Right cardiac atrium (tissue), 5 donors: ENCODE measurements at regions not wholly inside any gene's neighbourhood (a gene's known extent, or its start where the extent isn't known, plus 50 kb on each side); places are given as distances from the start of the nearest gene placed in this dataset.
A peak's percentile ranks its signal among the peaks of the same experiment; 100 is the strongest.

Experiments used
- ATAC-seq, 2 donors: fragments of 200-7000 bp; cut with Tn5 transposase; one replicate each; pipeline versions ENCODE4 v1.8.0 to v1.9.1; 2020; ENCODE audit warnings: moderate library complexity in 2 of 2, mild to moderate bottlenecking in 1 of 2
- DNase-seq, 3 donors: peaks; one replicate each; pipeline ENCODE4 v3.0.0-alpha.2; 2020
- H3K27ac ChIP-seq: one replicate; pipeline ENCODE4 v1.5.1; 2013; ENCODE audit warnings: mild to moderate bottlenecking, low read length, control low read depth, moderate library complexity
- H3K27me3 ChIP-seq: one replicate; pipeline ENCODE4 v1.6.1; 2013; ENCODE audit not compliant: control insufficient read depth, insufficient read depth
- H3K4me1 ChIP-seq: one replicate; pipeline ENCODE4 v1.6.1; 2013; ENCODE audit warnings: low read length; ENCODE audit not compliant: control insufficient read depth, insufficient read depth
- H3K4me3 ChIP-seq: one replicate; pipeline ENCODE4 v1.5.1; 2013; ENCODE audit warnings: low read length, control low read depth
- H3K9me3 ChIP-seq: one replicate; pipeline ENCODE4 v1.6.1; 2013; ENCODE audit warnings: low read length; ENCODE audit not compliant: control insufficient read depth
- WGBS: extraction: QIAGEN DNeasy Blood & Tissue Kit; methylation state at CpG from one replicate; pipeline ENCODE4 v1.1.7; 2013; 5-methylcytosine and 5-hydroxymethylcytosine counted together
- intact Hi-C, 4 donors: fragments of 100-400 bp; cut with DNase I; formaldehyde crosslinking; loops; one replicate each; pipeline versions ENCODE4 v1.11.0 to v1.14.0; 2022 to 2023
- donor health status: healthy with polysubstance abuse.
- donor health status: DM: no; HTN: yes; CAD: no.
- donor health status: DM: no; HTN: no; CAD: no.
- donor health status: DM: no; HTN: yes; CAD: no; lungs with severe emphysema.
- donor health status: DM: yes; HTN: yes; CAD: no.

- H3K27ac ChIP-seq, result no peak overlapping the region
- H3K27me3 ChIP-seq, result no peaks in the 10 kb centered on the region
- no peak overlapping the region for H3K4me3 ChIP-seq
- no peaks in the 10 kb centered on the region for H3K9me3 ChIP-seq
- no peak for DNase-seq
- H3K4me1 ChIP-seq, result peaks cover 6% of the 10 kb centered on the region
- intact Hi-C loops, result no loop called here
- ATAC-seq, result no peak
- 90% methylated on average over 5 of the region's 5 CpGs for WGBS
These were observed 194.7 kb downstream of the FGFR2 start for GRCh38 chr10:121403527-121403926.

- Histone ChIP-seq H3K27ac (no peak overlapping the region), H3K27me3 (no peaks in the 10 kb centered on the region), H3K4me1 (peaks cover 6% of the 10 kb centered on the region), H3K9me3 (no peaks in the 10 kb centered on the region), H3K4me3 (no peak overlapping the region)
- no peak for DNase-seq
- WGBS, result 81% methylated on average over 4 of the region's 4 CpGs
- intact Hi-C loops, result no loop called here
- no peak for ATAC-seq
These were observed 193.6 kb downstream of the FGFR2 start for GRCh38 chr10:121404611-121405010.

GRCh38 chr10:121405096-121405495 is 193.1 kb downstream of the FGFR2 start:
- intact Hi-C loops, result no loop called here
- no peak overlapping the region for H3K4me3 ChIP-seq
- no peak overlapping the region for H3K27ac ChIP-seq
- peak; percentile 51 to 80 (median 61) for DNase-seq
- H3K9me3 ChIP-seq, result no peaks in the 10 kb centered on the region
- H3K27me3 ChIP-seq, result no peaks in the 10 kb centered on the region
- peak; percentile 79 to 90 for ATAC-seq
- H3K4me1 ChIP-seq, result peaks cover 6% of the 10 kb centered on the region
- 36% methylated on average over 3 of the region's 3 CpGs for WGBS

- no peaks in the 10 kb centered on the region for H3K9me3 ChIP-seq
- peak; percentile 32 to 67 (median 44) for DNase-seq
- no peak overlapping the region for H3K27ac ChIP-seq
- H3K4me1 ChIP-seq, result peaks cover 6% of the 10 kb centered on the region
- ATAC-seq, result peak; percentile 58 to 60
- H3K4me3 ChIP-seq, result no peak overlapping the region
- WGBS, result 93% methylated on average over 2 of the region's 2 CpGs
- intact Hi-C loops, result no loop called here
- no peaks in the 10 kb centered on the region for H3K27me3 ChIP-seq
These were observed 192.7 kb downstream of the FGFR2 start for GRCh38 chr10:121405549-121405948.

- intact Hi-C loops, result no loop called here
- no peak overlapping the region for H3K4me3 ChIP-seq
- WGBS, result 89% methylated on average over 5 of the region's 5 CpGs
- no peak overlapping the region for H3K27ac ChIP-seq
- H3K9me3 ChIP-seq, result no peaks in the 10 kb centered on the region
- DNase-seq, result no peak
- H3K27me3 ChIP-seq, result no peaks in the 10 kb centered on the region
- ATAC-seq, result no peak
- peaks cover 6% of the 10 kb centered on the region for H3K4me1 ChIP-seq
These were observed 192.3 kb downstream of the FGFR2 start for GRCh38 chr10:121405953-121406352.

GRCh38 chr10:121406823-121407545 is 191.3 kb downstream of the FGFR2 start:
- intact Hi-C loops, result no loop called here
- no peak overlapping the region for H3K27ac ChIP-seq
- no peak overlapping the region for H3K4me3 ChIP-seq
- ATAC-seq, result no peak
- WGBS, result 76% methylated on average over 11 of the region's 11 CpGs
- no peaks in the 10 kb centered on the region for H3K27me3 ChIP-seq
- peaks cover 6% of the 10 kb centered on the region for H3K4me1 ChIP-seq
- DNase-seq, result no peak
- H3K9me3 ChIP-seq, result no peaks in the 10 kb centered on the region

- Histone ChIP-seq H3K4me1 (peaks cover 6% of the 10 kb centered on the region), H3K9me3 (no peaks in the 10 kb centered on the region), H3K27ac (no peak overlapping the region), H3K4me3 (no peak overlapping the region), H3K27me3 (no peaks in the 10 kb centered on the region)
- 86% methylated on average over 4 of the region's 4 CpGs for WGBS
- no peak for DNase-seq
- no peak for ATAC-seq
- intact Hi-C loops, result no loop called here
These were observed 188.7 kb downstream of the FGFR2 start for GRCh38 chr10:121409466-121410104.

- intact Hi-C loops, result no loop called here
- no peaks in the 10 kb centered on the region for H3K27me3 ChIP-seq
- H3K4me3 ChIP-seq, result no peak overlapping the region
- DNase-seq (no peak), ATAC-seq (no peak)
- WGBS, result 66% methylated on average over 2 of the region's 2 CpGs
- no peaks in the 10 kb centered on the region for H3K4me1 ChIP-seq
- H3K27ac ChIP-seq, result no peak overlapping the region
- no peaks in the 10 kb centered on the region for H3K9me3 ChIP-seq
These were observed 187.2 kb downstream of the FGFR2 start for GRCh38 chr10:121411004-121411403.

GRCh38 chr10:121413951-121414350 is 184.3 kb downstream of the FGFR2 start:
- Histone ChIP-seq H3K27me3 (no peaks in the 10 kb centered on the region), H3K4me1 (no peaks in the 10 kb centered on the region), H3K27ac (no peak overlapping the region), H3K9me3 (no peaks in the 10 kb centered on the region), H3K4me3 (no peak overlapping the region)
- 68% methylated on average over 5 of the region's 5 CpGs for WGBS
- intact Hi-C loops, result no loop called here
- ATAC-seq (no peak), DNase-seq (no peak)

GRCh38 chr10:121414366-121415062 is 183.7 kb downstream of the FGFR2 start:
- Histone ChIP-seq H3K4me3 (no peak overlapping the region), H3K27me3 (no peaks in the 10 kb centered on the region), H3K4me1 (no peaks in the 10 kb centered on the region), H3K27ac (no peak overlapping the region), H3K9me3 (no peaks in the 10 kb centered on the region)
- ATAC-seq (no peak), DNase-seq (no peak)
- intact Hi-C loops, result no loop called here
- WGBS, result 85% methylated on average over 1 of the region's 1 CpG

GRCh38 chr10:121415063-121415399 is 183.2 kb downstream of the FGFR2 start:
- Histone ChIP-seq H3K4me3 (no peak overlapping the region), H3K27ac (no peak overlapping the region), H3K27me3 (no peaks in the 10 kb centered on the region), H3K9me3 (no peaks in the 10 kb centered on the region), H3K4me1 (no peaks in the 10 kb centered on the region)
- DNase-seq (no peak), ATAC-seq (no peak)
- intact Hi-C loops, result no loop called here
- 48% methylated on average over 1 of the region's 1 CpG for WGBS
